ENCODE measurements at regions not wholly inside any gene's neighbourhood (a gene's known extent, or its start where the extent isn't known, plus 50 kb on each side); places are given as distances from the start of the nearest gene placed in this dataset.

DNA sequence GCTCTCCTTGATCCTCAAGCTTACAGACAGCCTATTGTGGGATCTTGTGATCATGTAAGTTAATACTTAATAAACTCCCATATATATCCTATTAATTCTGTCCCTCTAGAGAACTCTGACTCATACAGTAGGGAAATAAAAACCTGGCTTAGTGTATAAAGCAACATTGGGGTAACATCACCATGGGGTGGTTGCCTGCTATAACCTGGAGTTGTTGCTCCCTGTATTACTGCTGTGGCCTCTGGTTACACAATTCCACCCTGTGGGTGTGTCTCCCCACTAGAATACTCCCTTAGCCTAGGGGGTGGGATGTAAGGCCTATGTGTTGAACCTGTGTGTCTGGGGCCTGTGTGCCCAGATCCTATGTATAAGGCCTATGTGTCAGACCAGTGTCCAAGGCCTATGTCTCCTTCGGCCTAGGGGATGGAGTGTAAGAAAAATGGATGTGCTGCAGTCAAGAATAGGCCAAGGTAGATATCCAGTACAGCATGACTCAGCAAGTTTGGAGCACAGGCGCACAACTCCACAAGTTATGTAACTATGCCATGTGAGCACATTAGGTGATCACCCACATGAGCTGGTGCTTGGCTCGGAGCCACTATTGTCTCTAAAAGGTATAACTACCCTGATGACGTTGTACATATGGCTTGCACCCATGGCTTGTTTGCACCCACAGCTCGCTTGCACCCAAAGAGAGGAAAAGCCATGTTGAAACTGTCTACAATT is 96.8 kb upstream of the C1orf21 start:
- DNase-seq = no peak
- TF ChIP-seq, protein P1, sequence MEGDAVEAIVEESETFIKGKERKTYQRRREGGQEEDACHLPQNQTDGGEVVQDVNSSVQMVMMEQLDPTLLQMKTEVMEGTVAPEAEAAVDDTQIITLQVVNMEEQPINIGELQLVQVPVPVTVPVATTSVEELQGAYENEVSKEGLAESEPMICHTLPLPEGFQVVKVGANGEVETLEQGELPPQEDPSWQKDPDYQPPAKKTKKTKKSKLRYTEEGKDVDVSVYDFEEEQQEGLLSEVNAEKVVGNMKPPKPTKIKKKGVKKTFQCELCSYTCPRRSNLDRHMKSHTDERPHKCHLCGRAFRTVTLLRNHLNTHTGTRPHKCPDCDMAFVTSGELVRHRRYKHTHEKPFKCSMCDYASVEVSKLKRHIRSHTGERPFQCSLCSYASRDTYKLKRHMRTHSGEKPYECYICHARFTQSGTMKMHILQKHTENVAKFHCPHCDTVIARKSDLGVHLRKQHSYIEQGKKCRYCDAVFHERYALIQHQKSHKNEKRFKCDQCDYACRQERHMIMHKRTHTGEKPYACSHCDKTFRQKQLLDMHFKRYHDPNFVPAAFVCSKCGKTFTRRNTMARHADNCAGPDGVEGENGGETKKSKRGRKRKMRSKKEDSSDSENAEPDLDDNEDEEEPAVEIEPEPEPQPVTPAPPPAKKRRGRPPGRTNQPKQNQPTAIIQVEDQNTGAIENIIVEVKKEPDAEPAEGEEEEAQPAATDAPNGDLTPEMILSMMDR (IDR thresholded peaks at IDR 0.05) = no peak
- H3K4me1 ChIP-seq (ENCODE audit: low read depth) = no peaks in the 10 kb centered on the region
- H3K4me3 ChIP-seq = no peak overlapping the region
- ATAC-seq = no peak
- intact Hi-C loops (cut with DNase I, micrococcal nuclease) = no loop called here
- peaks cover 6% of the 10 kb centered on the region for H3K9me3 ChIP-seq
- no peaks in the 10 kb centered on the region for H3K36me3 ChIP-seq (ENCODE audit: low read depth)

DNA sequence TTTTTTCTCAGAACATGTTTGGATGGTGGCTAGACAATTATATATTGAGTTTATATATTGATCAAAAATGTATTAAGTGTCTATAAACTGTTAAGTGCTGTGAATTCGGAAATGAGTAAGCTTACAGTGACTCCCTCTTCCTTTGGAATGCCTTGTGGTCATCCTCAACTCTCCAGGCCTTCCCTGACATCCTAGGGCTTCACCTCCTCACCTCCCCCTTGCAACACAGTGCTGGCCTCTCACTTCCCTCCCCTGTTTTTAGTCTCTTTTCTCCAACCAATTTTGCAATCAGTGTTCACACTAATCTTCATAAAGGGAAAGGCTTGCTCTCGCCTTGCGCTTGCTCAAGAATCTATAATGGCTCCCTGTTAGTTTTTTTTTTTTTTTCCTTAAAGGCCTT is 95.1 kb upstream of the C1orf21 start:
- Histone ChIP-seq H3K9me3 (peaks cover 6% of the 10 kb centered on the region), H3K4me1 (ENCODE audit: low read depth) (no peaks in the 10 kb centered on the region), H3K4me3 (no peak overlapping the region), H3K36me3 (ENCODE audit: low read depth) (no peaks in the 10 kb centered on the region)
- ATAC-seq (no peak), DNase-seq (no peak)
- TF ChIP-seq, protein P1 (IDR thresholded peaks at IDR 0.05) = no peak
- intact Hi-C loops (cut with DNase I, micrococcal nuclease) = no loop called here

DNA sequence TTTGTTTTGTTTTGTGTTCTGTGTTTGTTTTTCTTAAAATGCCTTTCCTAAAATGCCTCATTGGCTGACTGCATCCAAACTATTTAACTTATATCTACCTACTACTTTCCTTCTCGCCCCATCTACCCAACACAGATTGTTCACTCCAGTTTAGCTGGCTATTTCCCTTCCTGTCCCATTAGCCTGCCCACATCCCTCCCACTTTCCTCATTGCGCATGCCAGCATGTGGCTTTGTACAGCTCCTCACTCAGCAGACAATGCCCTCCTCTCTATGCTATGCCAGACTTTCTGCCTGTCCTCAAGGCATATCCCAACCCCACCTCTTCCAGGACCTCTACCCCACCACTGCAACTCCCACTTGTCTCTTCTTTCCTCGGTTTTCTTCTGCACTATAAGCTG is 94.7 kb upstream of the C1orf21 start:
- no peaks in the 10 kb centered on the region for H3K4me1 ChIP-seq (ENCODE audit: low read depth)
- DNase-seq (no peak), ATAC-seq (no peak)
- intact Hi-C loops (cut with DNase I, micrococcal nuclease) = no loop called here
- no peaks in the 10 kb centered on the region for H3K36me3 ChIP-seq (ENCODE audit: low read depth)
- TF ChIP-seq, protein P1 (IDR thresholded peaks at IDR 0.05) = no peak
- H3K4me3 ChIP-seq = no peak overlapping the region
- H3K9me3 ChIP-seq = peaks cover 6% of the 10 kb centered on the region

DNA sequence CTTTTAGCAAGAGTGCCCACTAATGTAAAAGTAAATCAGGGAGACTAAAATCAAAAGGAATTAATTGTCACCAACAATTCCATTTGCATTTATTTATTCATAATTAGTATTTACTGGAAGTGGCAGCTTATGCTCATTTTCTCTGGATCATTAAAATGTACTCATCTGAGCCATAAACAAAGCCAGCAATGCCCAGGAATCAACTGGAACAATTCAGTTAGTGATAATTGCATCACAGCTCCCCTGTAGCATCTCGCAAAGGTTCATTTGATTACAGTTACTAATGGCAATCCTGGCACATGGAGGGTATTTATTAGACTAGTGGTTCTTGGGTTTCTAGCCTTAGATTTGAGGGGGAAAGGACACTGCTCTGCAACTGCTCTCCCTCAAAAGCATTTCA is 92.7 kb upstream of the C1orf21 start:
- Histone ChIP-seq H3K4me1 (ENCODE audit: low read depth) (no peaks in the 10 kb centered on the region), H3K4me3 (no peak overlapping the region), H3K36me3 (ENCODE audit: low read depth) (no peaks in the 10 kb centered on the region), H3K9me3 (peaks cover 6% of the 10 kb centered on the region)
- ATAC-seq (no peak), DNase-seq (no peak)
- intact Hi-C loops (cut with DNase I, micrococcal nuclease) = no loop called here
- TF ChIP-seq, protein P1 (IDR thresholded peaks at IDR 0.05) = no peak

DNA sequence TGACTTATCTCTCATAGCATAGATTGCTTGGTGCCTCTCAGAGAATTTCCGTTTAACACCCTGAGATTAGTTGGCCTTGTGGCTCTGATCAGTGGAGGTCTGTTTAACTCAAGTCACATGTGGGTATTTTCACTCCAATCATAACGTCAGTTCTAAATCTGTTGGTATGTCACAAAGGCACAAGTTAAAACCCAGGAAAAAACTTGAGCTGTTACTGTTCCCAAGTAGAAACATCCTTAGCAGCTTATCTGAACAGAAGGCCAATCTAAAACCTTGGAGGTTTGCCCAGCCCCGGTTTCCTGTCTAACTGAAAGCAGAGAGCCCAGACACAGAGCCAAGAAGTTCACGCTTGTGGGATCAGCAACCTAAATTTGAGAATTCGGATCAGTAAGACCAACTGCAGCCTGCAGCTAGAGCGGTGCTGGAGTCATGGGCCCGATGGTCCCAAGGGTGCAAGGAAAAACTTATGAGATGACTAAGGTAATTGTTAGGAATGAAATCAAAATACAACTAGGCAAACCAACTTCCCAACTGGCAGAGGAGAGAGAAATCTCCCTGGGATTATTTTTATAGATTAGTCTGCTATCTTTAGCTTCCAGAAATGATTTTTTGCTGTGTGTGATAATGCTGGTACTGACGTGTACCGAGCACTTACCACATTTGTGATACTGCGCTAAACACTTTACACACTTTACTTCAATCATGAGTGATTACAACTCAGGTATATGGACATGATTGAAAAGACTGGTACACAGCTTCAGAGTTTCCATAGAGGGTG is 90.2 kb upstream of the C1orf21 start:
- DNase-seq (peak in 2 of 3 donors; percentile 46 to 83), ATAC-seq (peak; percentile 55)
- TF ChIP-seq, protein P1 (IDR thresholded peaks at IDR 0.05) = no peak
- Histone ChIP-seq H3K9me3 (no peaks in the 10 kb centered on the region), H3K4me1 (ENCODE audit: low read depth) (no peaks in the 10 kb centered on the region), H3K4me3 (no peak overlapping the region), H3K36me3 (ENCODE audit: low read depth) (no peaks in the 10 kb centered on the region)
- intact Hi-C loops (cut with DNase I, micrococcal nuclease) = no loop called here
